ENCODE measurements at regions not wholly inside any gene's neighbourhood (a gene's known extent, or its start where the extent isn't known, plus 50 kb on each side); places are given as distances from the start of the nearest gene placed in this dataset.

DNA sequence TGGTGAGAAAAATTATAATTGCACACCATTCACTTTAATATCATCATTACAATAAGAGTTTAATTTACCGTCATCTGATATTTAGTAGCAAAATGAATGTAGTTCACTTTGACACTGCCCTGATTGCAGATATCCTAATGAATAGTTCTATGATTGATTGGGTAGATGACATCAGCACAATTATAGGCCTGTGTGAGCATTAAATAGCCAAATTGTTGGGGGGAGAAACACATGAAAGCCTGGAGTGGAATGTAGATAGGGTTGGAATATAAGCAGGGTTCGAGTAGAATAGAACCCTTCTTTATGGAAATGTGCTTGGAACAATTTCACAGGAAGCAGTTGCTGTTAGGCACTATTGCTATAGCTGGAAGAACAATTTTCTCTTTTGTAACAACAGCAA lies 1526.2 kb downstream of the RPA4 start:
- TF ChIP-seq, protein P1, sequence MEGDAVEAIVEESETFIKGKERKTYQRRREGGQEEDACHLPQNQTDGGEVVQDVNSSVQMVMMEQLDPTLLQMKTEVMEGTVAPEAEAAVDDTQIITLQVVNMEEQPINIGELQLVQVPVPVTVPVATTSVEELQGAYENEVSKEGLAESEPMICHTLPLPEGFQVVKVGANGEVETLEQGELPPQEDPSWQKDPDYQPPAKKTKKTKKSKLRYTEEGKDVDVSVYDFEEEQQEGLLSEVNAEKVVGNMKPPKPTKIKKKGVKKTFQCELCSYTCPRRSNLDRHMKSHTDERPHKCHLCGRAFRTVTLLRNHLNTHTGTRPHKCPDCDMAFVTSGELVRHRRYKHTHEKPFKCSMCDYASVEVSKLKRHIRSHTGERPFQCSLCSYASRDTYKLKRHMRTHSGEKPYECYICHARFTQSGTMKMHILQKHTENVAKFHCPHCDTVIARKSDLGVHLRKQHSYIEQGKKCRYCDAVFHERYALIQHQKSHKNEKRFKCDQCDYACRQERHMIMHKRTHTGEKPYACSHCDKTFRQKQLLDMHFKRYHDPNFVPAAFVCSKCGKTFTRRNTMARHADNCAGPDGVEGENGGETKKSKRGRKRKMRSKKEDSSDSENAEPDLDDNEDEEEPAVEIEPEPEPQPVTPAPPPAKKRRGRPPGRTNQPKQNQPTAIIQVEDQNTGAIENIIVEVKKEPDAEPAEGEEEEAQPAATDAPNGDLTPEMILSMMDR (IDR thresholded peaks at IDR 0.05) = no peak
- TF ChIP-seq POLR2A (IDR thresholded peaks at IDR 0.05) = no peak
